SK-N-SH (cell line): ENCODE measurements at regions not wholly inside any gene's neighbourhood (a gene's known extent, or its start where the extent isn't known, plus 50 kb on each side); places are given as distances from the start of the nearest gene placed in this dataset.

Source experiments
- CTCF ChIA-PET: fragments of 300-600, 350-600 bp; formaldehyde crosslinking; extraction: SDS; loops from one replicate; lab custom pipeline; 2021; lab: Yijun Ruan, JAX
- POLR2A ChIA-PET: fragments of 350-600 bp; sonication (Branson Sonifier 250); formaldehyde crosslinking; extraction: SDS; loops from one replicate; lab custom pipeline; 2020; ENCODE audit warnings: antibody characterized with exemption, inconsistent platforms; lab: Yijun Ruan, JAX
- DNase-seq: peaks from one replicate; pipeline ENCODE4 v3.0.0; 2012
- H2AFZ ChIP-seq: fragments of 200-600 bp; sonication (generic); 2 replicates; pipeline ENCODE4 v1.8.1; 2016; ENCODE audit warnings: antibody characterized with exemption, mild to moderate bottlenecking, low read depth
- H3F3A ChIP-seq: fragments of 200-600 bp; sonication (generic); replicated peaks from 2 replicates; pipeline ENCODE3; 2016; ENCODE audit warnings: antibody characterized with exemption, mild to moderate bottlenecking; ENCODE audit not compliant: insufficient read depth
- H3K27ac ChIP-seq, 2 experiments: fragments of 200-500 bp in 1 of 2; fragments of 200-600 bp in 1 of 2; sonication (Bioruptor generic) in 1 of 2; sonication (generic), shearing (Covaris generic) in 1 of 2; 2 replicates each; pipeline versions ENCODE4 v1.5.1 to v1.6.1; 2014 to 2016; ENCODE audit warnings: low read depth in 2 of 2, inconsistent platforms in 1 of 2, low read length in 1 of 2, mild to moderate bottlenecking in 1 of 2, mixed read lengths in 1 of 2
- H3K27me3 ChIP-seq: fragments of 200-600 bp; sonication (generic), shearing (Covaris generic); 2 replicates; pipeline ENCODE4 v1.6.1; 2016; ENCODE audit warnings: mixed run types; ENCODE audit not compliant: insufficient read depth
- H3K36me3 ChIP-seq, 2 experiments: fragments of 200-500 bp in 1 of 2; fragments of 200-600 bp in 1 of 2; sonication (Bioruptor generic) in 1 of 2; sonication (generic) in 1 of 2; replicated peaks in 1 of 2; 2 replicates each; pipeline versions ENCODE3 to v1.5.1; 2014 to 2016; ENCODE audit warnings: low read length in 1 of 2, mild to moderate bottlenecking in 1 of 2; ENCODE audit not compliant: insufficient read depth in 2 of 2, control insufficient read depth in 1 of 2
- H3K4me1 ChIP-seq, 2 experiments: fragments of 200-500 bp in 1 of 2; fragments of 200-600 bp in 1 of 2; sonication (Bioruptor generic) in 1 of 2; sonication (generic), shearing (Covaris generic) in 1 of 2; 2 replicates each; pipeline versions ENCODE4 v1.5.1 to v1.6.1; 2014 to 2016; ENCODE audit warnings: low read depth in 1 of 2, low read length in 1 of 2, mixed run types in 1 of 2; ENCODE audit not compliant: insufficient read depth in 2 of 2, control insufficient read depth in 1 of 2
- H3K4me2 ChIP-seq: fragments of 200-600 bp; sonication (generic), shearing (Covaris generic); 2 replicates; pipeline ENCODE4 v1.6.1; 2017; ENCODE audit warnings: mixed run types
- H3K4me3 ChIP-seq, 2 experiments: fragments of 200-500 bp in 1 of 2; fragments of 200-600 bp in 1 of 2; sonication (Bioruptor generic) in 1 of 2; sonication (generic), shearing (Covaris generic) in 1 of 2; 2 replicates each; pipeline versions ENCODE4 v1.5.1 to v1.8.1; 2014 to 2016; ENCODE audit warnings: low read depth in 2 of 2, inconsistent platforms in 1 of 2, low read length in 1 of 2, mild to moderate bottlenecking in 1 of 2, mixed read lengths in 1 of 2, moderate library complexity in 1 of 2
- H3K79me2 ChIP-seq: fragments of 200-600 bp; sonication (generic); 2 replicates; pipeline ENCODE4 v1.8.1; 2017; ENCODE audit warnings: mild to moderate bottlenecking; ENCODE audit not compliant: insufficient read depth
- H3K9ac ChIP-seq: fragments of 200-600 bp; sonication (generic); 2 replicates; pipeline ENCODE4 v1.6.1; 2017; ENCODE audit warnings: mixed run types
- H3K9me2 ChIP-seq: fragments of 200-600 bp; sonication (generic); 2 replicates; pipeline ENCODE4 v1.6.1; 2017; ENCODE audit warnings: mixed run types
- H3K9me3 ChIP-seq: fragments of 200-600 bp; sonication (generic); 2 replicates; pipeline ENCODE4 v1.6.1; 2017; ENCODE audit warnings: mixed run types, mild to moderate bottlenecking, moderate library complexity
- H4K20me1 ChIP-seq: fragments of 200-600 bp; sonication (generic); 2 replicates; pipeline ENCODE4 v1.6.1; 2017; ENCODE audit warnings: mild to moderate bottlenecking, mixed run types; ENCODE audit not compliant: insufficient read depth
- ELF1 ChIP-seq: IDR thresholded peaks from 2 replicates; pipeline ENCODE4 v1.4.0; 2012
- FOSL2 ChIP-seq: IDR thresholded peaks from 2 replicates; pipeline ENCODE4 v1.4.0; 2012; ENCODE audit warnings: low read depth, mild to moderate bottlenecking, moderate library complexity, borderline replicate concordance
- FOXJ3 ChIP-seq: sonication (generic); formaldehyde crosslinking; IDR thresholded peaks from 2 replicates; pipeline ENCODE4 v1.5.1; 2020; ENCODE audit warnings: mild to moderate bottlenecking, missing genetic modification reagents
- FOXM1 ChIP-seq: IDR thresholded peaks from 2 replicates; pipeline ENCODE4 v1.4.0; 2012; ENCODE audit warnings: low read depth, mild to moderate bottlenecking
- GABPA ChIP-seq: IDR thresholded peaks from 2 replicates; pipeline ENCODE4 v1.4.0; 2012; ENCODE audit warnings: low read depth, mild to moderate bottlenecking
- GATA2 ChIP-seq: sonication (generic); formaldehyde crosslinking; IDR thresholded peaks from 2 replicates; pipeline ENCODE4 v1.5.0; 2020; ENCODE audit warnings: mild to moderate bottlenecking, missing genetic modification reagents
- IRF3 ChIP-seq: fragments of 150-350 bp; IDR thresholded peaks from 2 replicates; pipeline ENCODE4 v1.6.1; 2016; ENCODE audit warnings: mild to moderate bottlenecking, low read depth, low read length
- JUND ChIP-seq: IDR thresholded peaks from 2 replicates; pipeline ENCODE4 v1.4.0; 2012
- MAX ChIP-seq: IDR thresholded peaks from 2 replicates; pipeline ENCODE4 v1.4.0; 2012; ENCODE audit warnings: low read depth
- MXI1 ChIP-seq: IDR thresholded peaks from 2 replicates; pipeline ENCODE4 v1.6.1; 2012; ENCODE audit warnings: mild to moderate bottlenecking, low read depth, low read length, improper control_type of control experiment
- PBX3 ChIP-seq: IDR thresholded peaks from 2 replicates; pipeline ENCODE4; 2012
- RCOR1 ChIP-seq: fragments of 150-350 bp; IDR thresholded peaks from 2 replicates; pipeline ENCODE4 v1.6.1; 2017; ENCODE audit warnings: antibody characterized with exemption, low read length
- RFX5 ChIP-seq: IDR thresholded peaks from 2 replicates; pipeline ENCODE4 v1.6.1; 2012; ENCODE audit warnings: mild to moderate bottlenecking, improper control_type of control experiment, low read length
- RXRA ChIP-seq: IDR thresholded peaks from 2 replicates; pipeline ENCODE4 v1.4.0; 2012; ENCODE audit warnings: low read depth, mild to moderate bottlenecking, borderline replicate concordance
- TCF12 ChIP-seq: IDR thresholded peaks from 2 replicates; pipeline ENCODE4 v1.4.0; 2012
- TEAD4 ChIP-seq: IDR thresholded peaks from 2 replicates; pipeline ENCODE4 v1.4.0; 2012; ENCODE audit warnings: mild to moderate bottlenecking, borderline replicate concordance; ENCODE audit not compliant: insufficient read depth
- USF1 ChIP-seq: IDR thresholded peaks from 2 replicates; pipeline ENCODE4 v1.4.0; 2012; ENCODE audit warnings: low read depth, borderline replicate concordance
- USF2 ChIP-seq: fragments of 150-350 bp; IDR thresholded peaks from 2 replicates; pipeline ENCODE4 v1.6.1; 2017; ENCODE audit warnings: antibody characterized with exemption, low read length, low read depth, borderline replicate concordance
- YY1 ChIP-seq: IDR thresholded peaks from 2 replicates; pipeline ENCODE4 v1.4.0; 2012; ENCODE audit warnings: low read depth, mild to moderate bottlenecking
- ZBTB33 ChIP-seq: IDR thresholded peaks from 2 replicates; pipeline ENCODE4 v1.4.0; 2012; ENCODE audit warnings: low read depth, borderline replicate concordance
- WGBS: methylation state at CpG from one replicate; pipeline ENCODE4 v1.1.6; 2017; ENCODE audit warnings: low lambda C conversion rate; 5-methylcytosine and 5-hydroxymethylcytosine counted together

GRCh38 chr14:105710119-105711043 lies 184.0 kb downstream of the TMEM121 start:
- no peaks in the 10 kb centered on the region for H3K79me2 ChIP-seq
- no peak for TF ChIP-seq RXRA
- no peak for TF ChIP-seq GABPA
- no peak for TF ChIP-seq FOSL2
- TF ChIP-seq TCF12, result no peak
- TF ChIP-seq YY1, result no peak
- TF ChIP-seq RFX5, result no peak
- no peak for TF ChIP-seq MXI1
- TF ChIP-seq GATA2 (CRISPR knock-in tag), result no peak
- no peak for TF ChIP-seq PBX3
- TF ChIP-seq IRF3, result no peak
- no peak for TF ChIP-seq TEAD4
- no peak for TF ChIP-seq RCOR1
- no peak for TF ChIP-seq JUND
- TF ChIP-seq ZBTB33, result no peak
- no peak for TF ChIP-seq USF2
- TF ChIP-seq ELF1, result no peak
- no peak for TF ChIP-seq USF1
- no peak for TF ChIP-seq MAX
- TF ChIP-seq FOXM1, result no peak
- TF ChIP-seq FOXJ3 (CRISPR knock-in tag), result no peak
- H3K36me3 ChIP-seq, result no peaks in the 10 kb centered on the region
- no peaks in the 10 kb centered on the region for H3K9me3 ChIP-seq
- H3F3A ChIP-seq, result no peaks in the 10 kb centered on the region
- CTCF ChIA-PET, result no interaction called here
- H3K27ac ChIP-seq, result no peak overlapping the region
- no peak for DNase-seq
- POLR2A ChIA-PET, result no interaction called here
- no peaks in the 10 kb centered on the region for H4K20me1 ChIP-seq
- H2AFZ ChIP-seq, result no peak overlapping the region
- H3K9ac ChIP-seq, result no peak overlapping the region
- no peaks in the 10 kb centered on the region for H3K27me3 ChIP-seq
- no peak overlapping the region for H3K4me3 ChIP-seq
- H3K4me2 ChIP-seq, result no peak overlapping the region
- no peaks in the 10 kb centered on the region for H3K9me2 ChIP-seq
- WGBS, result 56% methylated on average over 4 of the region's 6 CpGs
- H3K4me1 ChIP-seq, result no peaks in the 10 kb centered on the region; a peak in 1 of 4 replicates
